ENCODE measurements at regions not wholly inside any gene's neighbourhood (a gene's known extent, or its start where the extent isn't known, plus 50 kb on each side); places are given as distances from the start of the nearest gene placed in this dataset.

DNA sequence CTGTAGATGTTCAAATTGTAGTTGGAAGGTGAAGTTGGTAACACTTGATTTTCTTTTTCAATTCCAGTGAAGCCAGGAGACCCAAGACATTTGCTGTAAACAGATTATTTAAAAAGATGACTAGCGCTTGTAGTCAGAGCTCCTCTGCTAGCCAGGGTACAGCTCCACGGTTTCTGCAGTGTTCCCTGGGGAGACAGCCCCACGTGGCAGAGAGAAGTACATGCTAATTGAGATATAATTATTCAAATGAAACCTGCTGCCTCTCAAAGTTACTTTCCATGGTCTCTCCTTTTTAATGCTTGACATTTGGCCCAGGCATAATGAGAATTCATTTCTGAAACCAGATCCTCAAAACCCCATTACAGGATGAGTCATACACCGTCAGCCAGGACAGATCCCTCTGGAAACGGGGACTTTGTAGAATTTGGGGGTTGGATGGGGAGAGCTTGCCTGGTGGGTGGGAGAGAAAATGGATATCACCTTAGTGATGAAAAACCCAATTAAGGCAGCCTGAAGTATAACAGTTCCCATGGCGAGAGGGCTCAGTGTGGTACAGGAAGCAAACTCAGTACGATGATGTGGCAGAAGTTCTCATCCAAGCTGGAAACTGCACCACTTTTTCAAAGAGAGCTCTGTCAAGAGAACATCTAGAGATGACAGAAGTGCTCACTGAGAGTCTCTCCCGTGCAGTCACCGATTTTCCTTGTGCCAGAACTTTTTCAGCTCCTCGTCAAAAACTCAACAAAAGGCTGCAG, 637.7 kb upstream of the TMEM132C start:
- DNase-seq (ENCODE audit: low spot score) = peak; percentile 49

DNA sequence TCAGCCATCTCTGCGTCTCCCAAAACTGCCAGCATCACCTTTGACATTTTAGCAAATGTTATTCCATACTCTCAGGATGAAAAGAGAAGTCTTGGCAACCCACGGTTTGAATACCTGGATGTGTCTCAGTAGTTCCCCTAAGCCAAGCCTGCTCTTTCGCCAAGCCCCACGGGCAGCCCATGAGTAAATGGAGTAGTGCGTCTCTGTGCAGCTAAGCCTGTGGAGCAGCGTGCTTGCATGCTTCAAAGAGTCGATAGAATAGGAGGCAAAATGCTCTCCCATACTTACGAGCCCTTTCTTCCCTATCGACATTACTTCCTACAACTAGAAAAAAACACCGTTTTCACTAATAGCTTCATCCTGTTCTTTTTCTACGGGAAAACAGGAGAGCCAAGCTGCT, 634.5 kb upstream of the TMEM132C start:
- no peak for DNase-seq (ENCODE audit: low spot score)

DNA sequence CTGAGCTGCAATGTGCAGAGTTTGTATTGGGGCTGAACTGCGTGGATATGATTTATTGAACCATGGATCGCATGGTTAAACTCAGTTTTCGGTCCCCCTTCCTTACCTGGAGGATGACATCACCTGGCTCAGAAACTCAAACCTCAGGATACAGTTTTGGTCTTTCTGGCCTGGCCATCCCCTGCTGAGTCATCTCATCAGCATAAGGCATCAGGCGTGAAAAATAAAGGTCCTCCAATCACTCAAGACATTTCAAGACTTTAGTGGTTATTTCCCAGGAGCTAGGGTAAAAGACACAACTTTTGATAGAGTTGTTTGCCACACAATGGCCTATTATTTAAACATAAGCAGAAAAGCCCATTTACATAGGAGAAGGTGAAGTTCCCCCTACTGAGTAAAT, 631.1 kb upstream of the TMEM132C start:
- DNase-seq (ENCODE audit: low spot score) = no peak

DNA sequence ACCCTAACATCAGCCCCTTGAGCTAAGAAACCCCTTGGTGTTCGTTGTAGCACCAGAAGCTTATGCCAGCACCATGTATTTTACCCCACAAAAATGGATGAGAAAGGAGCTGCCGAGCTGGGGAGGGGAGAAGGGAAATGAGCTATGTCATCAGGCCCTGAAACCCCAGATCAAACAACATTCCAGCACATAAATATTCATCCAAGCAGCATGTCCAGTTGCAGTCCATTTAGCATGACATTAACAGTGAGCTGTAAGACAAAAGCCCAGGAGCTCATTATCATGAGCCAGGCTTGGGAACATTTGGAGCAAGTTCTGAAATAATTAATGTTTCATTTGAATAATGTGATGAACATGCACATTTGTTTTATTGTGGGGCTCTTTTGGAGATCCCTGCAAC, 630.1 kb upstream of the TMEM132C start:
- DNase-seq (ENCODE audit: low spot score) = no peak

DNA sequence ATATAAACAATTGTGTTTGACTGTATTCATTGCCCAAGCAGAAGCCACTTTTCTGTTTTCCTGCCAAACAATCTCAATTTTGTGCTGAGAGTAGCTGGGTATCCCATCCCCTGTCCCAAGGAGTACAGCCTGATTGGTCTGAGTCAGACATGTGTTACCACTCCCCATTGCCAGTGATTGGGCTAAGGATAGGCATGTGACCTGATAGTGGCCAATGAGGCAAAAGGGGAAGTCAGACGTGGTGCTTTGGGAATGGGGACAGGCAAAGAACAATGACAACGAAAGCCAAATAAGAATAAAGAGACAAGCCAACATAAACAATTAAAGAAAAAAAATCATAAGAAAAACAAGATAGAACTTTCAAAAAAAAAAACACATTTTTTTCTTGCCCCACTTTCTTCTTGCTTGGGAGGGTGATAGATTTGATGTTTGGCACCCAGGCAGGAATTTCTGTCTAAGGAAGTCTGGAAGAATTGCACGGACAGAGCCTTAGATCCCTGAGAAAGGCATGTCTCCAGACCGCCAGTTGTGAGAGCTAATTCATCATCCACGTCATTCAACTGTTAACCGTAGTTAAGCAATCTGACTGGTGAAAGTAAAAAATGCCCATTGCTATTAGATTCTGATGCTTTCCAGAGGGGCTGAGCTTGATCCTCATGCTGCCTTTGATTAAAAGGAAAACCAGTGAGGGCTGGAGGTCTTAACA, 626.6 kb upstream of the TMEM132C start:
- peak; percentile 79 for DNase-seq (ENCODE audit: low spot score)

DNA sequence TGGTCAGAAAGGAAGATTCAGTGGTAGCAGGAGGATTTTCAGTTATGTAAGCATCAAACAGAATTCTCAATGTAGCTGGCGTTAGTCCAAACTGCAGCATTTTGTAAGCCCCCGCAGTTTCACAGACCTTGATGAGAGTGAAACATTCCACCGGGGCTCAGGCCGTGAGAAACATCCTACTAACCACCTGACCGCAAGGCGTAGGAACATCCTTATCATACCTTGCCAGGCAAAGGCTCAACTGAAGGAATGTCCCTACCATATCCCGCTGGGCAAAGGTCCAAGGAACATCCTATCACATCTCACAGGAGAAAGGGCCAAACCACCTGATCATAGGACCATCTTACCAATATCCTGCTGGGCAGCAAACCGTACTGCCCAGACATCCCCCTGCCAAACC, 624.8 kb upstream of the TMEM132C start:
- no peak for DNase-seq (ENCODE audit: low spot score)

DNA sequence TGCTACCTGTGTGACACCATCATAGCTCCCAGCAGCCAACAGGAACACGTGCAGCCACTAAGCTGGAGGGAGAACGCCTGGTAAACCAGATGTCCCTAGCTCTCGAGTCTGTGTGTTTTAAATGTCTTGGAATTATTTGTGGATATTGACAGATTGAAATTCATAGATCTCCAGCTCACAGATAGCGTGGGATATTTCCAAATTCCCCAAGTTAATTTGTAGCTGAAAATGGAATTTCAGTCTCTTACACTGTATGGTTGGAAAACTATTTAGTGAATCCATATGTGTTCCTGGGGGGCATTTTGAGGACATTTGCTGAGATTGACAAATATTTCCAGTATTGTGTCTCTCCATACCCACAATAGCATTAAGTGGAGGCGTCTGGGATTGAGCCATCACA, 618.6 kb upstream of the TMEM132C start:
- no peak for DNase-seq (ENCODE audit: low spot score)

DNA sequence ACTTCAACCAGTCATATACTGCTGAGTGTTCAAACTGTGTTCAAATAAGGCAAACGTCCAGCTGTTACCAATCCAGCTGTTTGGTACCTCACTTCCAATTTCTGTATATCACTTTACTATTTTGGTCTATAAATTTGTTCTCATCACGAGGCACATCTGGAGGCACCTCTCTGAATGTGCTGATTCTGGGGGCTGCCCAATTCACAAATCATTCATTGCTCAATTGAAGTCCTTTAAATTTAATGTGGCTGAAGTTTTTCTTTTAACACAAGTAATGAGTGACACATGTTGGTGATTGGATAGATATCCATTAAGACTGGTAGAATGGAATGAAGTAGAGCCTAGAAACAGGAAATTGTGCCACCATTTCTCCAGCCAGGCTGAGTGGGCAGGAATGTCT, 617.0 kb upstream of the TMEM132C start:
- DNase-seq (ENCODE audit: low spot score) = no peak

DNA sequence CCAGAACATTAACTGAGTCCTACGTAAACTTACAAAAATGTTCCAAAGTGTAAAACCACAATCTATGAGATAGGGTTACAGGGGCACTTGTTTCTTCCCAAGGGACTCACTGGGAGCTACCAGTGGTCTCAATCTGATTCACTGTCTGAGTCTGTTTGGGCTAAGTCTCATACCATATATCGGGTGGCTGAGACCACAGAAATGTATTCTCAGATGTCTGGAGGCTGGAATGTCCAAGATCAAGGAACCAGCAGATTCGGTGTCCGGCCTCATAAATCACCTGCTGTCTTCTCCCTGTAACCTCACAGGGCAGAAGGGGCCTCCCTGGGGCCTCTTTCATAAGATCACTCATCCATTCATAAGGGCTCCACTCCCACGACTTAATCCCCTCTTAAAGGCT, 616.3 kb upstream of the TMEM132C start:
- DNase-seq (ENCODE audit: low spot score) = no peak

DNA sequence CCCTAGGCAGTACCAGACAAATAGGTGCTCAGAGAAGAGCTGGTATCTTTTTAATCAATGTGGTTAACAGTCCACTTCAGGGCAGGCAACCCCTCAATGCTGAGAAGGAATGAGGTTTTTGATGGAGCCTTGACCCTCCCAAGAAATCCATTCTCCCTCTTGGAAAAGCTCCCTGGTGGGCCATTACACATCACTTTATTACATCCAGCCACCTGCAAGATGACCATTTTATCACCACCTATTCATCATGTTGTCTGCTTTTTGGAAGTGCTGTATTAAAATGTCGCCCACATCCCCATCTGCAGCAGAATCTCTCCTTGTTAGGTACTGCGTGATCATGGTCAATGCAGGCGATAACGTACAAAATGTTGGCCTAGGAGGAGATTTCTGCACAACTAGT, 614.7 kb upstream of the TMEM132C start:
- DNase-seq (ENCODE audit: low spot score) = no peak

DNA sequence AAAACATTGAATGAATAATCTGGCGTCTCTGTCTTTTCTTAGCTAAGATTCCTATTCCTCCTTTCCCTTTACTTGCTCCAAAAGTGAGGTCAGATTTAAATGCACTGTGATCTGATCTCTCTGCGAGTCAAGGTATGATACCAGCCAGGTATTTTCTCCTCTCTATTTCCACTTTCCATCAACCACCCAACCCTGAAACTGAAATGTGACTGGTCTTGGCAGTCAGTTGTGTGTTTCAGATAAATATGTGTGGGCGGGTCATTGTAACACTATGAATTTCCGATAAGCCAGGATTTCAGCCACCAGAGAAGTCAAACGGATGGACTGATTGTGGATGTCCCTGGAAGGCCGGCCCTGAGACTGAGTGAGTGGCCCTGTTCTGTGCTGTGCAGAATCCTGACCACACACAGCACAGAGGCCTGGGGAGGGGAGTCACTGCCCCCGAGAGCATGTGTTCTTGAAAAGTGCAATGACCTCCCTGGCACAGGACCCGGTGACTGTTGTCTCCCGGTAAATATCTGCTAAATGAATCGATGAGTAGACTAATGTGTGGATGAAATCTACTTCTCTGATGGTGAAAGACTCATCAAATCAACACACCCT, 612.5 kb upstream of the TMEM132C start:
- DNase-seq (ENCODE audit: low spot score) = no peak

DNA sequence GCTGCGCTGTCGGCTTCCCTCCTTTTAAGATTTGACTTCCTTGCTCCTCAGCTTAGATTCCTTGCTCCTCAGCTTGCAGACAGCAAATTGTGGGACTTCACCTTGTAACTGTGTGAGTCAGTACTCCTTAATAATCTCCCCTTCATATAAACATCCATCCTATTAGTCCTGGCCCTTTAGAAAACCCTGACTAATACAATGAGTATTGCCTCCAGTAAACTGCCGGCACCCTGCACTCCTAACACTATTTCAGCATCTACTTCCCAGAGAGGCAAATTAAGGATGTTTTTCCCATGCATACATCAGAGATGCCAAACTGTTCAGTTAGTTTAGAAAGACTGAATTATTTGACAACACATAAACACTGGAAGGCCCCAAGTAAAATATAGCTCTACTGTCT, 611.3 kb upstream of the TMEM132C start:
- peak; percentile 68 for DNase-seq (ENCODE audit: low spot score)

DNA sequence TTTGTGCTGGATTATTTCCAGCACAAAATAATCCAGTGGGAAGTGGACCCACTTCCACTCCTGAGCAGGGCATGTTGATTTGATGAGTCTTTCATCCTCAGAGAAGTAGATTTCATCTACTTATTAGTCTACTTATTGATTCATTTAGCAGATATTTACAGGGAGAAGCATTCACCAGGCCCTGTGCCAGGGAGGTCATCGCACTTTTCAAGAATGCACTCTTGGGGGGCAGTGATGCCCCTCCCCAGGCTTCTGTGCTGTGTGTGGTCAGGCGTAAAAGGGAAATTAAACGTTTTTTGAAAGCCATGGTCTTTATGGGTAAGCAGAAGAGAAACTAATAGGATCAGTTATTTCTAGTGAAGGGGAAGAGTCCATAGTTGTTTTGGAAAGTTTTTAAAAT, 610.7 kb upstream of the TMEM132C start:
- DNase-seq (ENCODE audit: low spot score) = no peak

DNA sequence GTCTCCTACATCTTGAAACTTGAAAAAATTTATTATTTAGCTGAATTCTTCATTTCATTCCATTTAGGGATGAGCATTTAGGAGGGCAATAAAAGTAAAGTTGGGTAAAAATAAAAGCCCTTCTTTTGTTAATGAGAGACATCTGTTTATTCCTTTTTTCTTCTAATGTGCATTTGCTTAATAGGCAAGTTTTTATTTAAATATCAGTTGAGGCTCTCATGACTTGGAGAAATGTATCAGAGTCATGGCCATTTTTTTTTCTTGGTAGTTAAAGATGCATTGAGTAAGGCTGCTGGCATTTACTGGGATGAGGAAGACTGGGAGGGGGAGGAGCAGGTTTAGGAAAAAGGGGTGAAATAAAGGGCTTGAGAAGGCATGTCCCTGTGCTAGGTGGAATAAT, 609.9 kb upstream of the TMEM132C start:
- peak; percentile 36 for DNase-seq (ENCODE audit: low spot score)

DNA sequence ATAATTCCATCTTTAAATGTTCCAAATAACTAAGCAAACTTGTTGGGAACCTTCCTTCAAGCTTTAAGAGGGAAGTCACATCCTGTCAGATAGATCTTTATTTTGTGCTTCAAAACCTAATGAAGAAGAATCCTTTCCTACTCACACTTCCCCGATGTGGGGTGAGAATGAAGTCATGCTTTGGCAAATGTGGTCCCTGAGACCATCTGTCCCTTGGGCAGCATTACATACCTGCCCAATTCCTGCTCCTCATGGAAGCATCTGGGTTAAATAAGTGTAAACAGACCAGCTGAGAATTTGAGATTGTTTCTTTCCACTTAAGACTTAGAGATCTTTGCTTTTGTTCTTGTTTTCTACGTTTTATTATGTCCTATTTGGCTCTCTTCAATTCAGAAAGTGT, 606.0 kb upstream of the TMEM132C start:
- no peak for DNase-seq (ENCODE audit: low spot score)

DNA sequence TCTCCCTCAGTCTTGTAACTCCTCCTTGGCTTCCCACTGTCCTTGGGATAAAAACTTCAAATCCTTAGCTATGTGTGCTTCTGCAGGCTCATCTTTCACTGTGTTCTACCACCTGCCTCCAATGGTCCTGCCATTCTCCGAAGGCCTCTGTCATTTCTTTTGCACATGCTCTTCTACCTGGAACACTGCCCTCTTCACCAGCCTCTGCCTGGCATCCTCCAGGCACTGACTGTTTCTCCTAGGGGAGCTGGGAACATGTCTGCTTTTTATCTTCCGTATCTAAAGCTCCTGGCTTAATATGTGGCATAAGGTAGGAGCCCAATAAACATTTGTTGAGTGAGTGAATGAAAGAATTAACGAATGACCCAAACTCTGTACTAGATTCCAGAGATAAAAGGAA, 603.3 kb upstream of the TMEM132C start:
- DNase-seq (ENCODE audit: low spot score) = no peak

DNA sequence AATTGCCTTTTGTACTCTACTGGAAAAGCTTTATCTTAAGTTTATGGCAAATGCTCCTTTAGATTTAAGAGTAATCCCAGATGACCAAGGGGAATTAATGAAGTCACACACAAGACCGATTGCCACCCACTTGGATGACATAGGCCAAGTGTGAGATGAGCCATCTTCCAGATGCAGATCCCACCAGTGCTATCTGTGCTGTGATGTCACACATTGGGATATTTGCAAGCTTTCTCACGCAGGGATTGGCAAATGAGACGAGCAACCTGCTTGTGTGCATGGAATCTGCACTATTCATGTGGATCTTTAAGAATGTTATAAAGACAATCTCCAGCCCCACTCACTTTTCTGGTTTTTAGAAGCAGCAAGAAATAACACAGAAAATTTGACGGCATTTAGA, 602.1 kb upstream of the TMEM132C start:
- no peak for DNase-seq (ENCODE audit: low spot score)

DNA sequence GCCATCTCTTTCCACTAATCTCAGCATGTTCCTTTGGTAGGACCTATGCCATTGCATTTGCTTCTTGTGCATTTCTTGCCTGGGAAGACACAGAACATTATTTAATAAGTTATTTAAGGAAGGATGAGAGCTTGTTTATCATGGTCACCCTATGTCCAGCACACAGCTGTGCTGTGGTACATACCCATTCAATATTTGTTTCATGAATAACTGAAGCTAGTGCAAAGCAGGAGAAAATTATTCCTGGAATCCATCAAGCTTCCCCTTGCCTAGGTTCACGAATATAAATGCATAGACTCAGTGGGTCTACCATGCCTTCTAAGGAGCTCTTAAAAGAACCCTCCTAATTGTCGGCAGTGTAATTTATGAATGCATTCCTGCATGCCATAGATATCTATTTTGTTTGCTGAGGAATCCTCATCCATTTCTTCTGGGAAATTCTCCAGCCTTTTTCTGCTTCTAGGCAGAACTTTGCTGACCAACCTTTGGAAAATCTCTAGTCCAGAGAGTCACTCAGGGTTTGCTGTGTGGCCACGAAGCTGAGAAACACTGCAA, 599.8 kb upstream of the TMEM132C start:
- DNase-seq (ENCODE audit: low spot score) = peak; percentile 26

DNA sequence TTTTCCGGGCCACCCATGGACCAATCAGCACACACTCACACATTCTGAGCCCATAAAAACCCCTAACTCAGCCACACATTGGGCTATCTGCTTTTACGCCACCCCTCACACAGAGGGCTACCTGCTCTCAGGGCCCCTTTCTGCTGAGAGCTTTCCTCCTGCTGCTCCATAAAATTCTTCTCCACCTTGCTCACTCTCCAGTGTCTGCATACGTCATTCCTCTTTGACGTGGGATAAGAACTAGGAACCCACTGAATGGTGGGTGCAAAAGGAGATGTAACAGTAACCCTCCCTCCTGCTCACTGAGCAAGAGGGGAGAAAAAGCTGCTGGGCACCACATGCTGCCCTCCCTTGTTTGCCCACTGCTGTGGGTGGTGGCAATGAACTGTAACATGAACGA, 596.7 kb upstream of the TMEM132C start:
- no peak for DNase-seq (ENCODE audit: low spot score)

DNA sequence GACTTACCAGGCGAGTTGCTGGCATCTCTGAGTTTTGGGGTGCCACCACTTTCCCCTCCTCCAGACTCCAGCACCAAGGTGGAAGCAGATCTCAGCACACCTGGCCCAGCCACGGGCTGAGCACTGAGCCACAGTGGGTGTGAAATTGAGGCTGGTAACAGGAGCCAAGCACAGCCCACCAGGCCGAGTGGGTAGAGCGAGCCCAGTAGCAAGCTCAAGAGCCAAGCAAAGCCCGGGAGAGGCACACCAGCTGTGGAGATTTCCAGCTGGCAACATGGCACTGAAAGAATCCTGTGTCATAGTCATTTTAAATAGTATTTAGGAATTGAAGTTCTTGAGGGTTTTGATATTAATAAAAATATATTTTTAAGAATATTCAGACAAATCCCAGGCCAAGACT, 596.2 kb upstream of the TMEM132C start:
- no peak for DNase-seq (ENCODE audit: low spot score)

DNA sequence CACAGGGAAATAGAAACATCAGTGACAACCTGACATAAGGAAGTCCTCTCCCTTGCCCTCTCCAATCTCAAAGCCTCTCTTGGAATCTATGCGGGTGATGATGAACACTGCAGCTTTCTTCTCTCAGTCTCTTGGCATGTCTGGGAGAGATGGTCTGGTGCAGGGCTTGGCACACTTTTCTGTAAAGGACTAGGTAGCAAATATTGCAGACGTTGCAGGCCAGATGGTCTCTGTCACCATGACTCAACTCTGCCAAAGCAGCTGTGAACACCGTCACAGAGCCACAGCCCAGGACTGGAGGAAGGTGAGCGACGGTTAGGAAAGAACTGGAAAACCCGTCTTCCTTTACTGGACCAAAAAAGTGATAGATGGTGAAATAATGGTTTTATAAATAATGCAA, 591.0 kb upstream of the TMEM132C start:
- DNase-seq (ENCODE audit: low spot score) = no peak

DNA sequence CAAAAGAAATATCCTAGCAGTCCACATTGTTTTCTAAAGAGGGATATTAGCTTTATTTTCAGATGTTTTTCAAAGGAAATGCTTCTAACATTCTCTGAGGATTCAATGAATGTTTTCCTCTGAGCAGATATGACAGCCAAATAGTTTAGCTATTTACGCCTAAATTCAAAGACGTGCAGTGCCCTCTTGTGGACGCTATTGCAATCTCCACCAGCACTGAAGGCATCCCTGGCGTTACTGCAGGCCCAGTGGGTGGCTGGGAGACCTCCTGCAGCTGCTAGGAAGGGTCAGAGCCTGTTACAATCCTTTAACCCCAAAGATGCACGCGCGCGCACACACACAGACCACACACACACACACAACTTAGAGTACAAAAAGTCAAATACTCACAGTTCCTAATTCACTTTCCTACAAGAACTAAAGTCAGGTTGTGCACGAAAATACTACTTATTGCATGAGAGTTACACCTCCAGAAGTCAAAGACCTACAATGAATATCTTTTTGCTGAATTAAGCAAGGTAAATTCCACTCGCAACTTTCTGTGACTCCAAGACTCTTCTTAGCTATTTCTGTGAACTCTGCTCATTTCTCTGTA, 589.3 kb upstream of the TMEM132C start:
- DNase-seq (ENCODE audit: low spot score) = peak; percentile 82

DNA sequence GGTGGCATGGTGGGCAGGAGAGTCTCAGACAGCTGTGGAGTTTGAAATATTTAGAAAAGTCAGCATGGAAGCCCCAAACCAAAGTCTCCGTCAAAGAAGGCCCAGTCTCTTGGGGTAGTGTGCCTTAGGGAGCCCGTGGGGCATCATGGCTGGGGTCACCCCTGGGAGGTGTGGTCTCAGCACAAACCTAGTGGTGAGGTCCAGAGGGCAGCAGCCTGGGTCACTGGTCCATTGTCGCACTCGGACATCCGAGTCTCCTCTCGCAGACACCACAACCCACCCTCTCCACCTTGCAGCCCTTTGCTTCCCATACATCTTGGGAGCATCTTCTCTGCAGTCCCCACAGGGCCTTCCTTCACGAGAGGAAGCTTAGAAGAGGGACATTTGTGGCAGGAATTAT, 588.0 kb upstream of the TMEM132C start:
- no peak for DNase-seq (ENCODE audit: low spot score)

Data from AG08395 (cell line).